Smooth muscle cell (in vitro differentiated cells): ENCODE measurements at regions not wholly inside any gene's neighbourhood (a gene's known extent, or its start where the extent isn't known, plus 50 kb on each side); places are given as distances from the start of the nearest gene placed in this dataset.

Source experiments
- DNase-seq: peaks from one replicate; lab custom pipeline; 2025; ENCODE audit not compliant: unreplicated experiment; lab: John Stamatoyannopoulos, UW
- H2AFZ ChIP-seq: fragments of 200-600 bp; sonication (generic); 2 replicates; pipeline ENCODE4 v1.6.0; 2016; ENCODE audit warnings: antibody characterized with exemption, low read depth, mild to moderate bottlenecking
- H3F3A ChIP-seq: fragments of 200-600 bp; sonication (generic); 2 replicates; pipeline ENCODE4 v1.6.0; 2017; ENCODE audit warnings: antibody characterized with exemption, low read depth
- H3K27ac ChIP-seq: fragments of 200-600 bp; sonication (generic); 2 replicates; pipeline ENCODE4 v1.5.1; 2016; ENCODE audit warnings: low read depth, mild to moderate bottlenecking
- H3K27me3 ChIP-seq: fragments of 200-600 bp; sonication (generic); 2 replicates; pipeline ENCODE4 v1.6.1; 2016; ENCODE audit warnings: low read depth, mild to moderate bottlenecking
- H3K36me3 ChIP-seq: fragments of 200-600 bp; sonication (generic); 2 replicates; pipeline ENCODE4 v1.5.1; 2016; ENCODE audit warnings: low read depth
- H3K4me1 ChIP-seq: fragments of 200-600 bp; sonication (generic); 2 replicates; pipeline ENCODE4 v1.5.1; 2016; ENCODE audit warnings: low read depth
- H3K4me2 ChIP-seq: fragments of 200-600 bp; sonication (generic); 2 replicates; pipeline ENCODE4 v1.6.0; 2016; ENCODE audit warnings: mild to moderate bottlenecking
- H3K4me3 ChIP-seq: fragments of 200-600 bp; sonication (generic); 2 replicates; pipeline ENCODE4 v1.5.1; 2016; ENCODE audit warnings: mild to moderate bottlenecking
- H3K79me2 ChIP-seq: fragments of 200-600 bp; sonication (generic); 2 replicates; pipeline ENCODE4 v1.6.0; 2016; ENCODE audit warnings: low read depth, mild to moderate bottlenecking
- H3K9ac ChIP-seq: fragments of 200-600 bp; sonication (generic); 2 replicates; pipeline ENCODE4 v1.6.0; 2016; ENCODE audit warnings: low read depth
- H3K9me3 ChIP-seq: fragments of 200-600 bp; sonication (generic); replicated peaks from 2 replicates; pipeline ENCODE4 v1.5.1; 2016; ENCODE audit warnings: low read depth
- H4K20me1 ChIP-seq: fragments of 200-600 bp; sonication (generic); 2 replicates; pipeline ENCODE4 v1.6.0; 2016; ENCODE audit warnings: low read depth
- WGBS: methylation state at CpG from one replicate; pipeline ENCODE4 v1.1.7; 2016; ENCODE audit warnings: low lambda C conversion rate; 5-methylcytosine and 5-hydroxymethylcytosine counted together
- TF ChIP-seq, protein P1 (sequence below): fragments of 200-600 bp; sonication (generic); IDR thresholded peaks from 2 replicates; pipeline ENCODE4 v1.5.1; 2017; ENCODE audit warnings: borderline replicate concordance, mild to moderate bottlenecking, antibody characterized with exemption; ENCODE audit not compliant: insufficient read depth, poor library complexity, severe bottlenecking

DNA sequence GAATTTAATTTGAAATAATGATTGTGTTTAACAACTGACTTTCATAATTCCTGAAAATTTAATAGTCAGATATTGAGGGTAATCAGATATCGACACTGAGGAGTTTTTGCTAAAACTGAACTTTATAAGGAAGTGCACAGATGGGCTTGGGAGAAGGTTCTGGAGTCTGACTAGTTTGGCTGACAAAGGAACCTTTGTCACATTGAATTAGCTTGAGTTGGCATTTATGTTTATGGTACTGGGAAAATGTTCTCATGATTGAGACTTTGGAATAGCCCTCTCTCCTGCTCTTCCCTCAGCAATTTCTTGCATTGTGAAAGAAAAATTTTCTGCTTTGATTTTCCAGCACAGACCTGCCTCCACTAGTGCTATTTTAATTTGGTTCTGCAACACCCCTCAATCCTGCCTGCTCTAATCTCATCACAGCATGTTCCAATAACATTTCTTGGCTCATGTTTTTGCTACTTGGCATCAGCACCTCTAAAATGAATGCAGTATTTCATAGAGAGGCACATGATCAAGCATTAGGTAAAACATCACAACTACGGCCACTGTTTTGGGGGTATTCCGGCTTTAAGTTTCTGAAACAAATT lies 133.9 kb upstream of the FSHR start:
- Histone ChIP-seq H3K9ac (no peak overlapping the region), H3K4me2 (peak overlapping the region; percentile 37), H3K9me3 (no peaks in the 10 kb centered on the region), H3F3A (no peaks in the 10 kb centered on the region), H3K27ac (no peak overlapping the region), H4K20me1 (no peaks in the 10 kb centered on the region), H3K4me3 (no peak overlapping the region), H3K27me3 (no peaks in the 10 kb centered on the region), H3K36me3 (no peaks in the 10 kb centered on the region), H3K79me2 (no peaks in the 10 kb centered on the region), H2AFZ (no peak overlapping the region), H3K4me1 (peaks cover 17% of the 10 kb centered on the region)
- TF ChIP-seq, protein P1, sequence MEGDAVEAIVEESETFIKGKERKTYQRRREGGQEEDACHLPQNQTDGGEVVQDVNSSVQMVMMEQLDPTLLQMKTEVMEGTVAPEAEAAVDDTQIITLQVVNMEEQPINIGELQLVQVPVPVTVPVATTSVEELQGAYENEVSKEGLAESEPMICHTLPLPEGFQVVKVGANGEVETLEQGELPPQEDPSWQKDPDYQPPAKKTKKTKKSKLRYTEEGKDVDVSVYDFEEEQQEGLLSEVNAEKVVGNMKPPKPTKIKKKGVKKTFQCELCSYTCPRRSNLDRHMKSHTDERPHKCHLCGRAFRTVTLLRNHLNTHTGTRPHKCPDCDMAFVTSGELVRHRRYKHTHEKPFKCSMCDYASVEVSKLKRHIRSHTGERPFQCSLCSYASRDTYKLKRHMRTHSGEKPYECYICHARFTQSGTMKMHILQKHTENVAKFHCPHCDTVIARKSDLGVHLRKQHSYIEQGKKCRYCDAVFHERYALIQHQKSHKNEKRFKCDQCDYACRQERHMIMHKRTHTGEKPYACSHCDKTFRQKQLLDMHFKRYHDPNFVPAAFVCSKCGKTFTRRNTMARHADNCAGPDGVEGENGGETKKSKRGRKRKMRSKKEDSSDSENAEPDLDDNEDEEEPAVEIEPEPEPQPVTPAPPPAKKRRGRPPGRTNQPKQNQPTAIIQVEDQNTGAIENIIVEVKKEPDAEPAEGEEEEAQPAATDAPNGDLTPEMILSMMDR = no peak
- WGBS = 93% methylated on average over 3 of the region's 3 CpGs
- DNase-seq = no peak

DNA sequence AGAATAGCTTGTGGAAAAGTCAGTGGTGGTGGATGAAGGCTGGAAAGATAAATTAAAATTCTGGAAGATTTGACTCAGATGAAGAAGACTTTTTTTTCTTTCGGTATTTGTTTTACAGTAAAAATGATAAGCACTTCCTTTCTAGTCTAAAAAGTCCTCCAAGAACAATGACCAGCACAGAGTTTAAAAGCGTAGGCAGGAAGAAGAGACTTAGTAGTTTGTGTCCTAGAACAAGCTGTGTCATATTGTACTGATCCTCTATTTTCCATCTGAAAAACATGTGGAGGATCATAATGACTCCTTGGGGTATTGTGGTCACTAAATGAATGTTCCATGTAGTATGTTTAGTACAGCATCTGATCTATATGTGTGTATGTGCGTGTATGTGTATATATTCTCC lies 132.4 kb upstream of the FSHR start:
- Histone ChIP-seq H3K27ac (no peak overlapping the region), H3K4me1 (peaks cover 17% of the 10 kb centered on the region), H4K20me1 (no peaks in the 10 kb centered on the region), H2AFZ (no peak overlapping the region), H3K36me3 (no peaks in the 10 kb centered on the region), H3K9me3 (no peaks in the 10 kb centered on the region), H3K4me3 (no peak overlapping the region), H3K4me2 (peak overlapping the region; percentile 41), H3K9ac (no peak overlapping the region), H3K79me2 (no peaks in the 10 kb centered on the region), H3K27me3 (no peaks in the 10 kb centered on the region), H3F3A (no peaks in the 10 kb centered on the region)
- DNase-seq = no peak
- 65% methylated on average over 3 of the region's 3 CpGs for WGBS
- TF ChIP-seq, protein P1 = no peak

DNA sequence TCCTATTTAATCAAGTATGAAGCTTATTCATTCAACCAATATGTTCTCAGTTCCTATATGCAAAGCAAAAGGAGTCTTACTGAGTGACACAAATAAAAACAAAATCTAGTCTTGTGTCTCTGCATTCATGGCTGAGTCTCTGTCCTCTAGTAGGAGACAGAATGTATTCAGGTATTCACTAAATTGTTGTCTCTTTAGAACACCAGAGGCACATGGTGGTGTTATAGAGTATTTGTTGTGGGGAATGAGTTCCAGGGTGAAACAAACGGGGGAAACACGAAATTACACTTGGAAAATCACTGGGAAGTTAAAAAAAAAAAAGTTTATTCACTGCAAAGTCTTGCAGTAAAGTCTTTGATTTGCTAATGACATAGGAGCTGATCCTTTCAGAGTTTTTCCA lies 131.7 kb upstream of the FSHR start:
- H3K9ac ChIP-seq = no peak overlapping the region
- H3K4me2 ChIP-seq = no peak overlapping the region
- H3F3A ChIP-seq = no peaks in the 10 kb centered on the region
- H3K9me3 ChIP-seq = no peaks in the 10 kb centered on the region
- WGBS = 82% methylated on average over 2 of the region's 2 CpGs
- peaks cover 17% of the 10 kb centered on the region for H3K4me1 ChIP-seq
- H3K36me3 ChIP-seq = no peaks in the 10 kb centered on the region
- H3K27ac ChIP-seq = no peak overlapping the region
- TF ChIP-seq, protein P1 = no peak
- no peaks in the 10 kb centered on the region for H3K27me3 ChIP-seq
- no peaks in the 10 kb centered on the region for H3K79me2 ChIP-seq
- H3K4me3 ChIP-seq = no peak overlapping the region
- no peaks in the 10 kb centered on the region for H4K20me1 ChIP-seq
- H2AFZ ChIP-seq = no peak overlapping the region
- DNase-seq = no peak

DNA sequence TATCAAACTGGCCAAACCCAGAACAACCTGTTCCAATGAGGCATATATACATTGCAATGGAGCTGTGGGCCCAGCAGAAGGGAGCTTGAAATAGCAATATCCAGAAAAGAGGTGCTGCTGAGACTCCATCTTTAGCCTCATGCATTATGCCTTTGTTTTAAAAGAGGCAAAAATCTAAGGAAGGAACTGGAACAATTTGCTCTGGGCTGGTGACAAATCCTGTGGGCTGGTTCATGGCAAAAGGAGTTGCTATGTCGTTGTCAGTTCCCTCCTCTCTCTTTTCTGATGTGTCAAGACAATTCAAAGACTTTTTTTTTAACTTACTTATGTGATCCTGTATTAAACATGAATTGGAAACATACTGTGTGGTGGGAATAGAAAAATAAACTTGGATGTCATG lies 124.2 kb upstream of the FSHR start:
- Histone ChIP-seq H3K36me3 (no peaks in the 10 kb centered on the region), H3K79me2 (no peaks in the 10 kb centered on the region), H3K4me3 (no peak overlapping the region), H4K20me1 (no peaks in the 10 kb centered on the region), H3K9ac (no peak overlapping the region), H3K4me1 (no peaks in the 10 kb centered on the region), H3F3A (no peaks in the 10 kb centered on the region), H3K27ac (no peak overlapping the region), H2AFZ (no peak overlapping the region), H3K4me2 (no peak overlapping the region), H3K27me3 (no peaks in the 10 kb centered on the region), H3K9me3 (no peaks in the 10 kb centered on the region)
- TF ChIP-seq, protein P1 = no peak
- no peak for DNase-seq
- 83% methylated on average over 1 of the region's 1 CpG for WGBS
